NCI-H2196 treated with DMSO at 0.1 percent for 48 hours (cell line): ENCODE measurements at regions not wholly inside any gene's neighbourhood (a gene's known extent, or its start where the extent isn't known, plus 50 kb on each side); places are given as distances from the start of the nearest gene placed in this dataset.

Experiments used
- DNase-seq: peaks from one replicate; lab custom pipeline; 2025; ENCODE audit not compliant: unreplicated experiment; lab: John Stamatoyannopoulos, UW

- peak; percentile 6 for DNase-seq
Measured at GRCh38 chr4:74675673-74676279, 118.5 kb downstream of the BTC start.

- DNase-seq, result no peak
Measured at GRCh38 chr4:74682567-74683359, 111.6 kb downstream of the BTC start.

DNA sequence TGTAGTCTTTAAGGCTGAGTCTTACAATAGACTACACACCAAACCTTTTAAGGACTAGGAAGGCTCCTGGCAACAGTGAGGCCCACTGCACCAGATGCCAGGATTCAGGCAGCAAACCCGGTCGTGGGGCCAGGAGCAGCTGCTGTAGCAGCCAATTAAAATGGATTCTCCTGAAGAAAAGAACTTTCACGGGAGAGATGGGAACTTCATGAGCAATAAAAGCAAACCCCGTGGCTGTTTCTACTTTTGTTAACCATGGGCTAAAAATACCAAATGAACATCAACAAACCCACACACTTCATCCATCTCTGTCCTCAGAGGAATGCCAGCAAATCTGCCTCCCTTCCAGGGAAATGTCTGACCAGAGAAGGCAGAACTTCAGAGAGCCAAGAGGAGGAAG is 101.4 kb downstream of the BTC start:
- no peak for DNase-seq
